Natural killer cell (primary cell): ENCODE measurements at regions not wholly inside any gene's neighbourhood (a gene's known extent, or its start where the extent isn't known, plus 50 kb on each side); places are given as distances from the start of the nearest gene placed in this dataset.
A peak's percentile ranks its signal among the peaks of the same experiment; 100 is the strongest.

Experiments used
- ATAC-seq, 3 donors: fragments of 150-1000 bp in 2 of 3; fragments of 200-7000 bp in 1 of 3; cut with Tn5 transposase; 1 replicate in 1 of 3; 2 replicates in 2 of 3; pipeline ENCODE4 v1.10.0; 2021; ENCODE audit warnings: mild to moderate bottlenecking in 2 of 3, moderate library complexity in 2 of 3
- DNase-seq, 2 donors: peaks; one replicate each; pipeline versions ENCODE4 v3.0.0 to v3.0.0-alpha.2; 2013 to 2021; ENCODE audit warnings: mixed read lengths in 1 of 2
- H3K27ac ChIP-seq: one replicate; pipeline ENCODE4 v1.5.1; 2013; ENCODE audit warnings: mild to moderate bottlenecking, low read length
- H3K27me3 ChIP-seq: one replicate; pipeline ENCODE4 v1.6.1; 2013; ENCODE audit warnings: low read length; ENCODE audit not compliant: control insufficient read depth, insufficient read depth
- H3K36me3 ChIP-seq: one replicate; pipeline ENCODE4 v1.6.1; 2013; ENCODE audit warnings: low read length; ENCODE audit not compliant: control insufficient read depth, insufficient read depth
- H3K4me1 ChIP-seq: one replicate; pipeline ENCODE4 v1.6.1; 2013; ENCODE audit warnings: low read length; ENCODE audit not compliant: control insufficient read depth, insufficient read depth
- H3K4me3 ChIP-seq: one replicate; pipeline ENCODE4 v1.5.1; 2013; ENCODE audit warnings: low read length
- H3K9me3 ChIP-seq: one replicate; pipeline ENCODE4 v1.6.1; 2013; ENCODE audit warnings: low read length; ENCODE audit not compliant: control insufficient read depth, insufficient read depth
- H3K27ac Mint-ChIP-seq, 2 donors: one replicate each; pipeline ENCODE4 v1.8.0; 2022; ENCODE audit warnings: mild to moderate bottlenecking in 2 of 2, mixed read lengths in 2 of 2, moderate library complexity in 1 of 2
- H3K27me3 Mint-ChIP-seq, 2 donors: one replicate each; pipeline ENCODE4 v1.8.0; 2022; ENCODE audit warnings: low read depth in 2 of 2, mixed read lengths in 2 of 2
- H3K36me3 Mint-ChIP-seq: one replicate; pipeline ENCODE4 v1.8.0; 2022; ENCODE audit warnings: mixed read lengths
- H3K4me1 Mint-ChIP-seq, 2 donors: one replicate each; pipeline ENCODE4 v1.8.0; 2022; ENCODE audit warnings: mixed read lengths in 2 of 2
- H3K4me3 Mint-ChIP-seq: one replicate; pipeline ENCODE4 v1.8.0; 2022; ENCODE audit warnings: mild to moderate bottlenecking, moderate library complexity, mixed read lengths
- H3K9me3 Mint-ChIP-seq, 2 donors: one replicate each; pipeline ENCODE4 v1.8.0; 2022; ENCODE audit warnings: mixed read lengths in 2 of 2
- CTCF ChIP-seq: fragments of 200-600 bp; IDR thresholded peaks from one replicate; pipeline ENCODE4 v1.8.0; 2022; ENCODE audit warnings: antibody characterized with exemption
- WGBS: methylation state at CpG from one replicate; pipeline ENCODE4 v1.1.7; 2013; ENCODE audit warnings: missing lambda C conversion rate; ENCODE audit not compliant: insufficient coverage; 5-methylcytosine and 5-hydroxymethylcytosine counted together
- intact Hi-C: fragments of 100-400 bp; cut with micrococcal nuclease; formaldehyde crosslinking; loops from one replicate; pipeline ENCODE4 v1.14.2; 2022

GRCh38 chr20:48164034-48164433 lies 378.8 kb upstream of the SULF2 start:
- Histone ChIP-seq H3K4me3 (no peak overlapping the region), H3K36me3 (no peaks in the 10 kb centered on the region), H3K27me3 (no peaks in the 10 kb centered on the region), H3K9me3 (no peaks in the 10 kb centered on the region), H3K4me1 (no peaks in the 10 kb centered on the region), H3K27ac (no peak overlapping the region)
- WGBS = 72% methylated on average over 7 of the region's 7 CpGs
- DNase-seq (no peak), ATAC-seq (no peak)
- H3K4me1 Mint-ChIP-seq = no peaks in the 10 kb centered on the region
- no peaks in the 10 kb centered on the region for H3K9me3 Mint-ChIP-seq
- intact Hi-C loops = no loop called here
- no peak overlapping the region for H3K27ac Mint-ChIP-seq
- H3K36me3 Mint-ChIP-seq = no peaks in the 10 kb centered on the region
- no peak for TF ChIP-seq CTCF
- H3K4me3 Mint-ChIP-seq = no peak overlapping the region
- peaks cover 0 to 6% of the 10 kb centered on the region in 2 donors for H3K27me3 Mint-ChIP-seq

GRCh38 chr20:48163505-48163904 lies 378.2 kb upstream of the SULF2 start:
- no peak for DNase-seq
- no peaks in the 10 kb centered on the region for H3K27me3 ChIP-seq
- Mint-ChIP-seq H3K36me3 (no peaks in the 10 kb centered on the region), H3K9me3 (no peaks in the 10 kb centered on the region), H3K4me3 (no peak overlapping the region), H3K27ac (no peak overlapping the region), H3K4me1 (no peaks in the 10 kb centered on the region), H3K27me3 (peaks cover 0 to 6% of the 10 kb centered on the region in 2 donors)
- no peaks in the 10 kb centered on the region for H3K9me3 ChIP-seq
- no peaks in the 10 kb centered on the region for H3K36me3 ChIP-seq
- TF ChIP-seq CTCF = no peak
- no peak overlapping the region for H3K27ac ChIP-seq
- intact Hi-C loops = no loop called here
- H3K4me3 ChIP-seq = no peak overlapping the region
- no peaks in the 10 kb centered on the region for H3K4me1 ChIP-seq
- 63% methylated on average over 7 of the region's 7 CpGs for WGBS
- ATAC-seq = no peak

GRCh38 chr20:48162621-48163020 lies 377.3 kb upstream of the SULF2 start:
- intact Hi-C loops = no loop called here
- 92% methylated on average over 13 of the region's 13 CpGs for WGBS
- H3K36me3 Mint-ChIP-seq = no peaks in the 10 kb centered on the region
- Histone ChIP-seq H3K9me3 (no peaks in the 10 kb centered on the region), H3K4me3 (no peak overlapping the region), H3K27me3 (no peaks in the 10 kb centered on the region), H3K27ac (no peak overlapping the region), H3K36me3 (no peaks in the 10 kb centered on the region), H3K4me1 (no peaks in the 10 kb centered on the region)
- H3K4me1 Mint-ChIP-seq = no peaks in the 10 kb centered on the region
- no peak for DNase-seq
- H3K4me3 Mint-ChIP-seq = no peak overlapping the region
- TF ChIP-seq CTCF = no peak
- H3K9me3 Mint-ChIP-seq = no peaks in the 10 kb centered on the region
- H3K27me3 Mint-ChIP-seq = peaks cover 0 to 10% of the 10 kb centered on the region in 2 donors
- ATAC-seq = no peak
- no peak overlapping the region for H3K27ac Mint-ChIP-seq

GRCh38 chr20:48159145-48160008 lies 374.1 kb upstream of the SULF2 start:
- TF ChIP-seq CTCF = no peak
- Histone ChIP-seq H3K36me3 (no peaks in the 10 kb centered on the region), H3K4me1 (no peaks in the 10 kb centered on the region), H3K27ac (no peak overlapping the region), H3K27me3 (no peaks in the 10 kb centered on the region), H3K9me3 (no peaks in the 10 kb centered on the region), H3K4me3 (no peak overlapping the region)
- WGBS = 80% methylated on average over 11 of the region's 11 CpGs
- Mint-ChIP-seq H3K9me3 (no peaks in the 10 kb centered on the region), H3K27ac (no peak overlapping the region), H3K36me3 (no peaks in the 10 kb centered on the region), H3K4me1 (no peaks in the 10 kb centered on the region), H3K4me3 (no peak overlapping the region), H3K27me3 (peaks cover 0 to 13% of the 10 kb centered on the region in 2 donors)
- intact Hi-C loops = no loop called here
- DNase-seq = no peak
- ATAC-seq = peak in 1 of 3 donors; percentile 12
